D721Med (cell line): ENCODE measurements at regions not wholly inside any gene's neighbourhood (a gene's known extent, or its start where the extent isn't known, plus 50 kb on each side); places are given as distances from the start of the nearest gene placed in this dataset.

Experiments used
- DNase-seq: peaks from one replicate; pipeline ENCODE4 v3.0.0; 2011; ENCODE audit warnings: low spot score; ENCODE audit not compliant: insufficient read length
- FAIRE-seq: peaks from 2 replicates; lab custom pipeline; 2011; peaks lifted over from hg19 to GRCh38; lab: Jason Lieb, UNC
- CTCF ChIP-seq: IDR thresholded peaks from 2 replicates; pipeline ENCODE4 v1.5.1; 2012; ENCODE audit warnings: mild to moderate bottlenecking, control low read depth; ENCODE audit not compliant: insufficient read depth; ENCODE audit errors: missing control alignments

- FAIRE-seq: no peak
- no peak for TF ChIP-seq CTCF
Observed at GRCh38 chr21:24850121-24850520, 757.2 kb downstream of the MRPL39 start.

GRCh38 chr21:24844671-24845070 lies 762.6 kb downstream of the MRPL39 start:
- DNase-seq: no peak
- no peak for FAIRE-seq
- TF ChIP-seq CTCF: no peak

More at GRCh38 chr21:24850121-24850520, 757.2 kb downstream of the MRPL39 start:
- DNase-seq: no peak

GRCh38 chr21:24840287-24840686 lies 767.0 kb downstream of the MRPL39 start:
- no peak for TF ChIP-seq CTCF
- FAIRE-seq (no peak), DNase-seq (no peak)

- TF ChIP-seq CTCF: no peak
- FAIRE-seq (no peak), DNase-seq (no peak)
Observed at GRCh38 chr21:24832961-24833360, 774.3 kb downstream of the MRPL39 start.

DNA sequence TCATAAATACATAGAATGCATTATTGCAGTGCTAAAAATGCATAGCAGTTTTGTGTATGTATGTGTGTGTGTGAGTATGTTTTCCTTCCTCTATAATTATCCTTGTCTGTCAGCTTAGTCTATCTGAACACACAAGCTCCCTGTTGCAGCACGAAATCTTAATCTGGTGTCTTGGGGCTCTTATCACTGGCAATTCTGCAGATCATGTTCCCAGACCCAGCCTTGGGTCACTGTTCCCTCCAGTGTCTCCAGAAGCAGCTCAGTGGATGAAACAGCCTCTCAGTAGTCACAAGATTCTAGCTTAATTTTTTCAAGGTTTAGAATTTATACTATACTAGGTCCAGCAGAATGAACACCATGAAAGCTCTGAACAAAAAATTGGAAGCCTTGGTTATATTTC lies 777.9 kb downstream of the MRPL39 start:
- DNase-seq (no peak), FAIRE-seq (peak; percentile 55)
- TF ChIP-seq CTCF: no peak

DNA sequence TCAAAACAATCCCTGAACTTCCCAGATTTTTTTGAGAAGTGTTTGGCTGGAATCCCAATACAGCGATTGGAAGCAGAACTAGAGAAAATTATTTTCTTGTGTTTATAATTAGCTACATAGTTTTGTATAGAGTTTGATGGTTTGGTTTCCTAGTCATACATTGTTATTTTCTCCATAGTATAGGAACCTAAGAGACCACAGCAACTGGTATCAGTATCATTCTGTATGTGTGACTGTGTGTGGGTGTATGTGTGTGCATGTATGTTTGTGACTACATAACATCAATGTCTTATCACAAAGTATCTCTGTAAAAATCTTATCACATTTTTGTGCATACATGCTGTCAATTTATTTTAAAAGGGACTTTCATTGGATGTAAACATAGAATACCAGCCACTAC lies 780.5 kb downstream of the MRPL39 start:
- no peak for TF ChIP-seq CTCF
- FAIRE-seq (no peak), DNase-seq (no peak)

DNA sequence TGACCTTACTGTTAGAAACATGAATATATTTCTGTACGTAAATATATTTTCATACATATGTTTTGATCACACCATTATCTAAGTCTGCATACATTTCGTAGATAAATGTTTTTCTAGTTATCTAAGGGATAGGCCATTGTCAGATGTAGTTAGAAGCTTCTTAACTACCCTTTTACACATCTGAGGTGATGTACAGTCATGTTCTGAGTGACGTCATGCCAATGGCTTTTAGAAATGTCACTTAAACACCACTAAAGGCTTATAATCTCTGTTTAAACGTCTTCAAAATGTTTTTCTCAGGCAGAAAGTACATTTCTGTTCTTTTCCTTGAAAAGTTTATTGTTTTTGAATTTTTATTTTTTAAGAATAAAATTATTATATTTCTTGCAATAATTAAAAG lies 781.9 kb downstream of the MRPL39 start:
- DNase-seq: no peak
- FAIRE-seq: no peak
- no peak for TF ChIP-seq CTCF
